EL (cell line): ENCODE measurements at regions not wholly inside any gene's neighbourhood (a gene's known extent, or its start where the extent isn't known, plus 50 kb on each side); places are given as distances from the start of the nearest gene placed in this dataset.

Experiments used
- DNase-seq: peaks from one replicate; pipeline ENCODE4 v3.0.0-alpha.2; 2016

- DNase-seq = no peak
These were observed 397.9 kb downstream of the BRINP2 start for GRCh38 chr1:177568622-177569021.

GRCh38 chr1:177567393-177567792, 396.6 kb downstream of the BRINP2 start:
- peak; percentile 8 for DNase-seq

GRCh38 chr1:177566495-177566894, 395.7 kb downstream of the BRINP2 start:
- DNase-seq = no peak

- no peak for DNase-seq
These were observed 390.7 kb downstream of the BRINP2 start for GRCh38 chr1:177561436-177561835.

- DNase-seq = no peak
These were observed 387.6 kb downstream of the BRINP2 start for GRCh38 chr1:177558372-177558771.

GRCh38 chr1:177556163-177556562, 385.4 kb downstream of the BRINP2 start:
- no peak for DNase-seq

- DNase-seq = no peak
These were observed 376.4 kb downstream of the BRINP2 start for GRCh38 chr1:177547200-177547599.

GRCh38 chr1:177546346-177546745, 375.6 kb downstream of the BRINP2 start:
- no peak for DNase-seq

GRCh38 chr1:177526201-177526600, 355.4 kb downstream of the BRINP2 start:
- DNase-seq = no peak

GRCh38 chr1:177525176-177525575, 354.4 kb downstream of the BRINP2 start:
- DNase-seq = no peak

GRCh38 chr1:177517546-177517945, 346.8 kb downstream of the BRINP2 start:
- DNase-seq = peak; percentile 24

GRCh38 chr1:177514207-177514606, 343.4 kb downstream of the BRINP2 start:
- DNase-seq = no peak

- no peak for DNase-seq
These were observed 340.3 kb downstream of the BRINP2 start for GRCh38 chr1:177511036-177511435.

GRCh38 chr1:177505905-177506590, 335.3 kb downstream of the BRINP2 start:
- DNase-seq = peak; percentile 42

- DNase-seq = no peak
These were observed 325.1 kb downstream of the BRINP2 start for GRCh38 chr1:177495878-177496277.

GRCh38 chr1:177490786-177491185, 320.0 kb downstream of the BRINP2 start:
- no peak for DNase-seq

GRCh38 chr1:177490036-177490639, 319.4 kb downstream of the BRINP2 start:
- no peak for DNase-seq

- no peak for DNase-seq
These were observed 318.0 kb downstream of the BRINP2 start for GRCh38 chr1:177488722-177489121.

- no peak for DNase-seq
These were observed 316.7 kb downstream of the BRINP2 start for GRCh38 chr1:177487481-177487880.

GRCh38 chr1:177480741-177481305, 310.1 kb downstream of the BRINP2 start:
- DNase-seq = no peak

GRCh38 chr1:177479600-177479999, 308.8 kb downstream of the BRINP2 start:
- DNase-seq = no peak

- DNase-seq = no peak
These were observed 305.9 kb downstream of the BRINP2 start for GRCh38 chr1:177476676-177477075.

GRCh38 chr1:177472567-177472966, 301.8 kb downstream of the BRINP2 start:
- no peak for DNase-seq

- no peak for DNase-seq
These were observed 300.5 kb downstream of the BRINP2 start for GRCh38 chr1:177471244-177471643.

GRCh38 chr1:177469519-177469918, 298.8 kb downstream of the BRINP2 start:
- DNase-seq = no peak
